HG02571 (cell line): ENCODE measurements at regions not wholly inside any gene's neighbourhood (a gene's known extent, or its start where the extent isn't known, plus 50 kb on each side); places are given as distances from the start of the nearest gene placed in this dataset.

ENCODE experiments used
- ATAC-seq: cut with Tn5 transposase; IDR thresholded peaks from one replicate; pipeline ENCODE4 v1.9.1; 2021; ENCODE audit warnings: mild to moderate bottlenecking, moderate library complexity; ENCODE audit not compliant: unreplicated experiment

DNA sequence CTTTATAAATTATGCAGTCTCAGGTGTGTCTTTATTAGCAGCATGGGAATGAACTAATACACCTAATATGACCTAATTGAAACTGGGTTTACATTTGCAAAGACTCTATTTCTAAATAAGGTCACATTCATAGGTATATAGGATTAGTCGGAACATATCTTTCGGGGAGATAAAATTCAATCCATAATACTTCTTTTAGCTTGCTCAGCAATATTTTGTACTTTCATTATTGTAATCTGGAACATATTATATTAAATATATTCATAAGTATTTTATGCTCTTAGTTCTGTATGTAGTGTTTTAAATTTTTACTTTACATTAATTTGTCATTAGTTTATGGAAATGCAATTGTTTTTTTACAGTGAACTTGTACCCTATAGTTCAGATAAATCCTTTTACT, 927.7 kb downstream of the CCDC85A start:
- ATAC-seq, result no peak

DNA sequence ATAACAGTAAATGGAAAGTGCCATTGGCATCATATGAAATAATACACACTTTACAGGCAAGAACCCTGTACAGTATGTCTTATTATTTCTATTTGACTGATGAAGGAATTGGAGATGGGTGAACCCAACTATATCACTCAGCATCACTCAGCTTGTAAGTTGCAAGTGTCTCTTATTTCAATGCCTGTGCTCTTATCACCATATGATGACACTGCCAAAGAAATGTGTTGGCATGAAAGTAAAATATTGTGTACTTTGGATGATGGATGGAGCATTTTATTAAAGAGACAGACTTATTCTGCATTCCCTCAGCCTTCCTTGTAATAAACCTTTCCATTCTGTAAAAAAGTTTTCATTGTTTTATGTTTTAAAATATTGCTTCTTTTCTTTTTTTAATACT, 927.5 kb upstream of the VRK2 start:
- no peak for ATAC-seq

DNA sequence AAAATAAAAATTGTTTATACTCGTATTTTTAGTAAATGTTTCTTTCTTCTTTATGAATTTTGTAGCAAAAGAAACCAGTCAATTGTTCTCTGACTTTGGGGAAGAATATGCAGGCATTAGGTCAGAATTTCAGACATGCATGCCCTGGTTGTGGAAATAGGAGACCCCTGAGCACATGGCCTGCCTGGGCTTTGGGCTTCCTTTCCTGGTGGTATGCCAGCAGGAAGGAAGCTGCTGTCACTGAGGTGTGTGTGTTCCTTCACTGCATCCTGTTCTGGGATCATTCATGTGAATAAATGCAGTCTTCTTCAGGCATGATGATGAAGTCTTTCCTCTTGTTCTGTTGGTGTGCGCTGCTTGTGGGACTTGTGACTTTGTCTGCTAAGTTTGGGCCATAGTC, 920.2 kb upstream of the VRK2 start:
- no peak for ATAC-seq

DNA sequence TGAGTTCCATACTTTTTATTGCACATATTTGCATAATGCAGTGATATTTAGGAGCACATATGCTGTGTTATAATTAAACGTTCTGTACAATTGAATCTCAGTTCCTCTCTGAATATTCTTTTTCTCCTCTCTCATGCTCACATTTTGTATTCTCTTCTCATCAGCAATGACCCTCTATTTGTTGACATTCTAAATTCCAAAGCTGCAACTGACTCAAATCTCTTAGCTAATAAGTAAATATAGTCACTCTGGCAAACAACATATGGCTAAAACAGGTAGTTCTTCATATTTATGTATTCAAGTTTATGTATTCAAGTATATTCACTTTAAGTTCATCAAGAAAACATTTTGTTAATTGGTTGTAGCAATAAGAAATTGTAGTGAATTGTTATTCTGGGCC, 907.4 kb upstream of the VRK2 start:
- no peak for ATAC-seq

- ATAC-seq, result no peak
Observed at GRCh38 chr2:57141269-57141668, 905.3 kb upstream of the VRK2 start.

DNA sequence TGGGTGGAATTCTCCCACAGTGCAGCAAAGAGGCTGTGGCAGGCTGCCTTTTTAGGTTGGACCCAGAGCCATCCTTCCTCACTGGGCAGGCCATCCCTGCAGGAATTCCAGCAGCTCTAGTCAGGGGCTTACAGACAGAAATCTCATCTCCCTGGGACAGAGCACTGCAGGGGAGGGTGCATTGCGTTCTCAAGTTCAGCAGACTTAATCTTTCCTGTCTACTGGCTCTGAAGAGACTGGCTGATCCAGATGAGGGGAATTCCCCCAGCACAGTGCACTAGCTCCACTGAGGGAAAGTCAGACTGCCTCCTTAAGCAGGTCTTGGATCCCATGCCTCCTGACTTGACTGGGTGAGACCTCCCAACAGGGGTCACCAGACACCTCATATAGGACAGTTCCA, 899.7 kb upstream of the VRK2 start:
- ATAC-seq, result no peak

DNA sequence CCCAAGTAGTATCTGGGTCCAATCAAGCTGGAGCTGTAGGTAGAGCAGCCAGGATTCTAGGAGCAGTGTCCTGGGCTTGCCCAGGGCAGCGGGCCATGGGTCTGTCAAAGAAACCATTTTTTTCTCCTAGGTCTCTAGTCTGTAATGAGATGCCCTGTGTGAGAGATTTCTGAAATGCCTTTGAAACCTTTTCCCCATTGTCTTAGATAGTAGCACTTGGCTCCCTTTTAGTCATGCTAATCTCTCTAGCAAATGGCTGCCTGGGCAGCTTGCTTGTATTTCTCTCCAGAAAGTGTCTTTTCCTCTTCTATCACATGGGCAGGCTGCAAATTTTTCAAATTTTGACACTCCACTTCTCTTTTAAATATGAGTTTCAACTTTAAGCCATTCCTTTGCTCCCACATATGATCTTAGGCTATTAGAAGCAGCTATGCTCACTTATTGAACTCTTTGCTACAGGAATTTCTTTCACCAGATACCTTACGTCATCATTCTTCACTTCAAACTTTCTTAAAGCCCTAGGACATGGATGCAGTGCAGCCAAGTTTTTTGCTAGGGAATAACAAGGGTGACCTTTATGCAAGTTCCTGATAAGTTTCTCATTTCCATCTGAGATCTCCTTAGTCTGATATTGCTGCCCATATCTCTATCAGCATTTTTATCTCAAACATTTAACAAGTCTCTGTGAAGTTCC, 890.2 kb upstream of the VRK2 start:
- ATAC-seq, result no peak

- no peak for ATAC-seq
Observed at GRCh38 chr2:57160976-57161375, 885.6 kb upstream of the VRK2 start.

- ATAC-seq, result no peak
Observed at GRCh38 chr2:57177176-57177575, 869.4 kb upstream of the VRK2 start.

DNA sequence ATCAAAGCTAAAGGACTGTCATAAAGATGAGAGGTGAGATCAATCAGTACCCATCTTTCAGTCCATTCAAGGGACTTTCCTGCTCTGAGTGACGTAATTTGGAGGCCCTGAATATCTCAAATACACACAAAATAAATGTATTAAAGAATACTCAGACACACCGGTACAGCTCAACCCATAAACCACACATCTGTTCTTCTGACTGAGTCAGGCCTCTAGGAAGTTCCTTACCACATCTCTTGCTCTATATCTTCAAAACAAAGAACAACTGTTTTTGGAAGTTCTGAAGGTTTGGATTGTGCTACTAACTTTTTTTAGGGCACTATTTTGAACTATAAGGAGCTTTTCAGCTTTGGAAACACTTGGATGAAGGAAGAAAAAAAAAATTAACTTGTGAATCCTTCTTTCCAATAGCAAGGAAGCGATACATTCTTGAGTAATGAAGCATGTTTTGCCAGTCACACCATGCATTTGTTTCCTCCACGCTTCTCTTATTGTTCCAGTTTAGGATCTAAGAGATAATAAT, 866.5 kb upstream of the VRK2 start:
- ATAC-seq, result no peak

DNA sequence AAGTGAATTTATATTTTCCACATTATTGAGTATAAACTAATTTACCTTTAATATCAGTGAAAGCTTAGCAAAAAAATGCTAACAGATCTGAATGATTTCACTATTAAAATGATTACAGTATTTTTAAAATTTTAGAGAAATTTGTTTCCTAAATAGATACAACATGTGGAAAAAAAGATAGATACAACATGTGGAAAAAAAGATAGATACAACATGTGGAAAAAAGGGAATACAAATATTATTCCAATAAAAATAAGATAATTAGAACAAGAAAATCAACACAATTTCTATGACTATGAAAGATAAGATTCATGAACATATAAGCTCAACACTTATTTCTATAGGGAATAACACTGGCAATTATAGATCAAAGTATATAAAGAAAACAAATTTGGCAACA, 865.9 kb upstream of the VRK2 start:
- ATAC-seq, result no peak

- ATAC-seq, result no peak
Observed at GRCh38 chr2:57181315-57182038, 865.1 kb upstream of the VRK2 start.

- no peak for ATAC-seq
Observed at GRCh38 chr2:57182916-57183315, 863.7 kb upstream of the VRK2 start.

DNA sequence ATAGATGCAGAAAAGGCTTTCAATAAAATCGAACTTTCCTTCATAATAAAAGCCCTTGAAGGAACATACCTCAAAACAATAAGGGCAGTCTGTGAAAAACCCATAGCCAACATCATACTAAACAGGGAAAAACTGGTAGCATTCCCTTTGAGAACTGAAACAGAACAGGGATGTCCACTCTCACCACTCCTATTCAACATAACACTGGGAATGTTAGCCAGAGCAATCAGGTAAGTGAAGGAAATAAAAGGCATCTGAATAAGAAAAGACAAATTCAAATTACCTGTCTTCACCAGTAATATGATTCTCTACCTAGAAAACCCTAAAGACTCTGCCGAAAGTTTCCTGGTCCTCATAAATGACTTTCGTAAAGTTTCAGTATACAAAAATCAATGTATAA, 861.0 kb upstream of the VRK2 start:
- no peak for ATAC-seq

GRCh38 chr2:57190007-57190406, 856.6 kb upstream of the VRK2 start:
- ATAC-seq, result no peak

GRCh38 chr2:57199663-57200062, 846.9 kb upstream of the VRK2 start:
- no peak for ATAC-seq

- ATAC-seq, result no peak
Observed at GRCh38 chr2:57204364-57204763, 842.2 kb upstream of the VRK2 start.

- no peak for ATAC-seq
Observed at GRCh38 chr2:57205241-57205640, 841.4 kb upstream of the VRK2 start.

DNA sequence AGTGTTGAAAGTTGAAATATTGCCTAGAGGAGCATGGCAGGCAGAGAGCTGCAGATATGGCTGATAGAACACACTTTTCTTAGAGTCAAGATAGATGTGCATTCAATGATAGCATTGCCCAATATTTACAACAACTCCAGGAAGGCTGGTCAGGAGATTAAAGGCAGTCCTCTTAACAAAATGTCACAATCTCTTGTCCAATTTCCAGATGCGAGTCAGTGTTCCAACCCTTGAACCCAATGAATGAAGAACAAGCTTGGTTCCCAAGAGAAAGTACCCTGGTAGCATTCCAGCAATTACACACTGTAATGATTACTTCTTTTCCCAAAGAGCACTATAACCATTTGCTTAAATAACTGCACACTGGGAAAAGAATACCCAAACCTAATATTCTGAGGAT, 839.4 kb upstream of the VRK2 start:
- ATAC-seq, result no peak

- no peak for ATAC-seq
Observed at GRCh38 chr2:57209799-57210198, 836.8 kb upstream of the VRK2 start.

- no peak for ATAC-seq
Observed at GRCh38 chr2:57210855-57211254, 835.8 kb upstream of the VRK2 start.

GRCh38 chr2:57217013-57217412, 829.6 kb upstream of the VRK2 start:
- ATAC-seq, result no peak

- no peak for ATAC-seq
Observed at GRCh38 chr2:57218206-57218605, 828.4 kb upstream of the VRK2 start.
